HG03103 (cell line): ENCODE measurements at regions not wholly inside any gene's neighbourhood (a gene's known extent, or its start where the extent isn't known, plus 50 kb on each side); places are given as distances from the start of the nearest gene placed in this dataset.
"Not testable (repeated sequence)": the region's sequence is repeated elsewhere in the genome, so short reads cannot be mapped to it uniquely, and the experiment has no call there.

Source experiments
- ATAC-seq: cut with Tn5 transposase; IDR thresholded peaks from one replicate; pipeline ENCODE4 v1.9.1; 2021; ENCODE audit warnings: low read depth; ENCODE audit not compliant: unreplicated experiment

- no peak for ATAC-seq
These were observed 80.5 kb upstream of the MFGE8 start for GRCh38 chr15:88993662-88994061.

DNA sequence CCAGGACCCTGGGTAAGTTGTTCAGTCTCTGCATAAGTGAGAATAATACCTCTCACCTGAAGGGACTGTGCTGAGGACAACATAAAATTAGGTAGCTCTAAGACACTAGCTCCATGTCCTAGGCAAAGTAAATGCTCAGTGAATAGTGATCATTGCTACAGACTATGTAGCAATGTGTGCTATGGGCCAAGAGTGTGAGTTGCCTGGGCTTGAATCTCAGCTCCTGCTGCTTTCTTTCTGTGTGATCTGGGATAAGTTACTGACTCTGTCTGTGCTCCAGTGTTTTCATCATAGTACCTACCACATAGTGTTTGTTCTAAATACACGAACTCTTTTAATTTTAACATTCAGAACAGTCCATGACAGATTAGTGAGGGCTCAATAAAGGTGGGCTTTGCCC is 81.1 kb upstream of the MFGE8 start:
- ATAC-seq: no peak

GRCh38 chr15:88995449-88995848 is 82.3 kb upstream of the MFGE8 start:
- no peak for ATAC-seq

- ATAC-seq: no peak
These were observed 84.4 kb upstream of the MFGE8 start for GRCh38 chr15:88997531-88997930.

GRCh38 chr15:88998980-88999713 is 86.0 kb upstream of the MFGE8 start:
- ATAC-seq: no peak

DNA sequence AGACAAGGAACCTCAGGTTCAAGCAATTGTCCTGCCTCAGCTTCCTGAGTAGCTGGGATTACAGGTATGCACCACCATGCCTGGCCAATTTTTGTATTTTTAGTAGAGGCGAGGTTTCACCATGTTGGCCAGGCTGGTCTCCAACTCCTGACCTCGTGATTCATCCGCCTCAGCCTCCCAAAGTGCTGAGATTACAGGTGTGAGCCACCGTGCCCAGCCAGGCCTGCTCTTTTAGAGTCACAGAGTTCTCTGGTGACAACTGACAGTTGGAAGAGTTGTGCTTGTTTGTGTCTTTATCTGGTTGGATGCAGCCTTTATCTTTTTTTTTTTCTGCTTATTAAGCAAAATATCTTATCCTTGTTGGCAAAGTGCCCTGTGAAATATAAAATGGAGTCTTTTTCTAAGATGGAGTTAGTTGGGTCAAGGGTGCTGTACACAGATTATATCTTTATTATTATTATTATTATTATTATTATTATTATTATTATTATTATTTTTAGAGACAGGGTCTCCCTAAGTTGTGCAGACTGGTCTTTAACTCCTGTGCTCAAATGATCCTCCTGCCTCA is 86.5 kb upstream of the ABHD2 start:
- not testable (repeated sequence) for ATAC-seq

- ATAC-seq: no peak
These were observed 85.9 kb upstream of the ABHD2 start for GRCh38 chr15:89002281-89002761.

DNA sequence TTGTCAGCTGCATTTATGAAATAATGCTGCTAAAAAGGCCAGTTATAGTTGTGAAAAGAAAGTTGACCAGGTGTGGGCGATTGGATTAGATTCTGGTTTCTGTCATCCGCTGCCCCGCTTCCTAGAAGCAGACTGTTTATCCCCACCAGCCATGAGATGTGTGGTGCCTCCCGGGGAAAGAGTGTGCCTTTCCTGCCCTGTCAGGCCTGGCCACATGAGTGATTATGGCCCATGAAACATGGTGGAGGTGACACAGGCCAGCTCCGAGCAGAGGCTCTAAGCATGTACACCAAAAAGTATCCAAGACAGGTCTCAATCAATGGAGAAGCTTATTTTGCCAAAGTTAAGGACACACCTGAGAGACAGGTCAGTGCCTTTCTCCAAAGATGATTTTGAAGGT is 85.4 kb upstream of the ABHD2 start:
- ATAC-seq: no peak

- ATAC-seq: no peak
These were observed 84.2 kb upstream of the ABHD2 start for GRCh38 chr15:89003865-89004725.

DNA sequence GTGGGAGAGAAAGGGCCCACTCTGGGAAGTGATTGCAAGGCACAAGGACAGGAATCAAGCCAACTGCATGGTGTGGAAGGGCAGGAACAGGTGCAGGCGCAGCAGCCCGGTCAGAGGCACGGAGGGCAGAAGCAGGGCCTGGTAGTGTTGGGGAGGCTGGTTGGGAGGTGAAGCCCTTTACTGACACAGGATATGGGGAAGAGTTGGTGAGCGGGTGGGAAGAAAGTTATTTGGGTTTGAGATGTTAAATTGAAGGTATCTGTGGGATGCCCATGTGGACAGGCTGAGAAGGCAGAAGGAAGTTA is 83.6 kb upstream of the ABHD2 start:
- ATAC-seq: no peak

- ATAC-seq: not testable (repeated sequence)
These were observed 80.7 kb upstream of the ABHD2 start for GRCh38 chr15:89007527-89007926.

DNA sequence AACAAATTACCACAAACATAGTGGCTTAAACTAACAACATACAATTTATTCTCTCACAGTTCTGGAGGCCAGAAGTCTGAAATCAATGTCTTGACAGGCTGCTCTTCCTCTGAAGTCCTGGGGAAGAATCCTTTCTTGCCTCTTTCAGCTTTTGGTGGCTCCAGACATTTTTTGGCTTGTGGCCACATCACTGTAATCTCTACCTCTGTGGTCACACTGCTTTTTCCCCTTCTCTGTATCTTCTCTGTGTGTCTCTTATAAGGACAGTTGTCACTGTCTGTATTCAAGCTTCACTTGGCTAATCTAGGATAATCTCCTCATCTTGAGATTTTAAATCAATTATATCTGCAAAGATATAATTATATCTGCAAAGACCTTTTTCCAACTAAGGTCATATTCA is 80.3 kb upstream of the ABHD2 start:
- ATAC-seq: no peak

DNA sequence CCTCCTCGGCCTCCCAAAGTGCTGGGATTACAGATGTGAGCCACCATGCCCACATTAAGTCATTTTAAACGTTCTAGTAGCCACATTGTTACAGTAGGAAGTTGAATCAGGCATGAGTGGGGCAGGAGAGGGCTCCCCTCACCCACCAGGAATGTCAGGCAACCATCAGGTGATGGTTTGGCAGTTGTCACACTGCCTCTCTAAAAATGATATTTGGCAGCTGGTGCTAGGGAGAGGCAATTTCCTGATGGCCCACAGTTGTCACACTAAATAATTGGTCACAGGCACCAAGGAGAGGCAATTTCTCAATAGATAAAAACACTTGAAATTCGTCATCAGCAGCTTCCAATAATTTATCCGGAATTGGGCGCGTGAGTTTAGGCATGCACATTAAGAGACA is 79.2 kb upstream of the ABHD2 start:
- ATAC-seq: no peak

DNA sequence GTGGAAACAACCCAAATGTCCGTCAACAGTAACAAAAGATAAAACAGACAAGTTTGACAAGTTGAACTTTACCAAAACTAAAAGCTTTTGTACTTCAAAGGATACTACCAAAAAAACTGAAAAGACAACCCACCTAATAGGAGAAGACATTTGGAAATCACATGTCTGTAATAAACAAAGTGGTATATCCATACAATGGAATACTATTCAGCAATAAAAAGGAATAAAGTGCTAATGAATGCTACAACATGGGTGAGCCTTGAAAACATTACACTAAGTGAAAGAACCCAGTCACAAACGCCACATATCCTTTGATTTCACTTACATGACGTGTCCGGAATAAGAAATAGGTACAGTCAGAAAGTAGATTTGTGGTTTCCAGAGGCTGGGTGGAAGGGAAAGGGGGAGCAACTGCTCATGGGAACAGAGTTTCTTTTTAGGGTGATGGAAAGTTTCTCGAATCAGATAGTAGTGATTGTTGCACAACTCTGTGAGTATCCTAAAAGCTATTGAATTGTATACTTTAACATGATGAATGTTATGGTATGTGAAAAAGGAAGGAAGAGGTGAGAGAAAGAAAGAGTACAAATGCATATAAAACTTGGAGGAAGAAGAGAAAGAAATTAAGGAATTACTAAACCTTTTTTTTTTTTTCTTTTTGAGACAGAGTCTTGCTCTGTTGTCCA is 72.7 kb upstream of the ABHD2 start:
- no peak for ATAC-seq

GRCh38 chr15:89016549-89017041 is 71.7 kb upstream of the ABHD2 start:
- no peak for ATAC-seq

DNA sequence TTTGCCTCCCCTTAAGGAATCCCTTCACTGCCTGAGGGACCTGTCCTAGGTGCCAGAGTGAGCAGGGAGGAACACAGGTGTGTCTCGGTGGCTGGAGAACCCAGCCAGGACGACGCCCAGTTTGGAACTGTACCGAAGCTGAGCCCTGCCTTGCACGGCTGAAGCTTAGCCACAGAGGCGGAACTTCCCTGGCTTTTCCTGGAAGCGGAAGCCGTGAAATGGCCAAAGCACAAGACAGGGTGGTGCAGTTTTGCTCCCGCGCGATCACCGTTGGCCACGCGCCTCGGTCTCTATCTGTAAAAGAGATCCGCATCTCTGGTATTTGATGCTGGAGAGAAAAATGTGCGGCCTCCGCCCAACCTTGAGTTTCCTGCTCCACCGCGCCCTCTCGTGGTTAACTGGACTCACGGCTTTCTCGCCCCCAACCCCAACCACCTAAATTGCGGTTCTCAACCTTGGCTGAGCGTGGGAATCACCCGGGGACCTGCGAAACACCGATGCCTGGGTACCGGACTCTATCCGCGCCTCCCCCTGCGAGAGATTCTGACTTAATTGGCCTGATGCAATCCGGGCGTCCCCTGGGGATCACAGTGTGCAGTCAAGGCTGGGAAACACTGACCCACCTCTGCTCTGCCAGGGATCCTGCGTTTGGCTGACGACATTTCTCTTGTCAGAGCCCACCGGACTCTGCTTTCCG is 70.7 kb upstream of the ABHD2 start:
- peak; percentile 63 for ATAC-seq

GRCh38 chr15:89018207-89018606 is 70.0 kb upstream of the ABHD2 start:
- ATAC-seq: no peak

- no peak for ATAC-seq
These were observed 68.8 kb upstream of the ABHD2 start for GRCh38 chr15:89019436-89019835.

- no peak for ATAC-seq
These were observed 67.0 kb upstream of the ABHD2 start for GRCh38 chr15:89021224-89021623.

- ATAC-seq: not testable (repeated sequence)
These were observed 66.4 kb upstream of the ABHD2 start for GRCh38 chr15:89021886-89022285.
